NCI-H226 (cell line): ENCODE measurements at regions not wholly inside any gene's neighbourhood (a gene's known extent, or its start where the extent isn't known, plus 50 kb on each side); places are given as distances from the start of the nearest gene placed in this dataset.

ENCODE experiments used
- DNase-seq: peaks from one replicate; pipeline ENCODE4 v3.0.0-alpha.2; 2015

DNA sequence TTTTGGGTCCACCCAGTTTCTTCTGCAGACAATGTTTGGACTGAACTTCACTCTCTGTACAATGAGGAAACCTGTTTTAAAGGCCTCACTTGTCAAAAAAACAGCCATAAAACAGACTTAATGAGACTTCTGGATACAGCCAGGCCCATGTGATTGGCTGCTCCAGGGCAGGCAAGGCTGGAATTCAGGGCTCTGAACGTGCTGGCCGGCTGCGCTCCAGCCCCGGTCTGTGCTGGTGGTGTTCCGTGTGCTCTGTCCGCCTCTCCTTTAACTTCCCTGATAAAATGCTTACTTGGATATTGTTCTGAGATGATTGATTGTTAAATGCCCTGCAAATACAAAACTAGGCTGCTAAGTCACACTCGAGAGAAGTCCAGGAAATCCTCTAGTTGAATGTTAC lies 131.2 kb upstream of the KLF4 start:
- no peak for DNase-seq

DNA sequence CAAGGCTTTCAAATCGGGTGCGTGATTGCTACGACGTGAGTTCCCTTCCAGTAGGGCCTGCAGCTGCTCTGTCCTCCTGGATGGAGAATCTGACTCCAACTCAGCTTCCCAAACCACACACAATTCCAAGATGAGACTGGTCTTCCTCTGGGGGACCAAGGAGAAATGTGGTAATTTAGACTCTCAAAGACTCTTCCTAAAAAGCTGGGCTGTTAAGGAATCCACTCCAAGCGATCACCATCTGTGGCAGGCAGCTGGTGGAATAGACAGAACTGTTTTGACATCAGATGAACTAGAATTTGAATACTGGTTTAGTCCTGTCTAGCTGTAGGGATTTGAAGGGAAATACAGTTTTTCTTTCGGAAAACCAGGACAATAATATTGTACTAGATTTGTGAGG lies 130.7 kb upstream of the KLF4 start:
- no peak for DNase-seq

DNA sequence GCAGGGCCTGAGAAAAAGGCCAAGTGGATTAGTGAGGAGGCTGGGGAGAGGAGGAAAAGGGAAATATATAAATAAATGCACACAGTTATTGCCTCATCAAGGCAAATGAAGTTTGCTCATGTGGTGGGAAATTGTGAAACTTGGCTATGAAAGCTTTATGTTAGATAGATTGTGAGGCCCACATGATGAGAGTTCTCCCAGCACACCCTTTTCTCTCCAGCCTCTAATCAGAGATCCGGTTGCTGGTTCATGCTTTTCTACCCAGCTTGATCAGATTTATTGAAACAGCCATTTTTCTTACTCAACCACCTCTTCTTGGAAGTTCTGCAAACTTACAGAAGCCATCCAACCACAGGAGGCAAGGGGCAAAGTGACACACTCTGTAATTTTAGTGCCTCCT lies 125.8 kb upstream of the KLF4 start:
- no peak for DNase-seq

DNA sequence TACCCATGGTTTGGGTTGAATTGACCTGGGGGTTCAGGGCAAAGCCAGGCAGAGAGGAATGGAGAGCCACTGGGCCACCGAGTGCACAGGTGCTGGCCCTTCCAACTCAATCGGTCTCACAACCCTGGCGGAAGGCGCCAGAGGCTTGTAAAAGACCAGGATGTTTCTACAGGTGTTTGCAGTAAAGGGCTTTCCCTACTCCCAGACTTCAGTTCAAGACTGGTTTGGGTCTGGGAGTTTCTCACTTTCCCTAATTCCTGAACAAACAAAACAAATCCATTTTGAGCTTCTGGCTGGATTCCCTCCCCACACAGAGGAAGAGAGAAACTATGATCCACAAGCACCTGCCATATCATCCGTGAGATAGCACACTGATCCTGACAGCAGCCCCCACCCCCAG lies 125.2 kb upstream of the KLF4 start:
- DNase-seq, result no peak

DNA sequence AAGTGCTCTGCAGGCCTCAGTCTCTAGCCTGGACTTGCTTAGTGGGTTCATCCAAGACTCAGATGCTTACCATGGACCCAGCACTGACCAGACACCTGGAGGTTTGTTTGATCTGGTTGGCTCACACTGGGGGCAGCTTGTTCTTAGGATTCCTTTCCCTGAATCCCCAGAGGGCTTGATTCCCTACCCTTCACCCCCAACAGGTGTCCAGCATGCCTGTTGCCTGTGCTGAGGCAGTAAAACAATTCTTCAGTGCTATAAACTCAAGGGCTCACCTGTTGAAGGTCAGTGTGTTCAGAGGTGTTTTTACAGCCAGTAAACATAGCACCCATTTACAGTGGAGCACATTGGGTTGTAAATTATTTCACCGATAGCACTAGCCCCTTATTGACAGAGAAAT lies 123.8 kb upstream of the KLF4 start:
- DNase-seq, result no peak

DNA sequence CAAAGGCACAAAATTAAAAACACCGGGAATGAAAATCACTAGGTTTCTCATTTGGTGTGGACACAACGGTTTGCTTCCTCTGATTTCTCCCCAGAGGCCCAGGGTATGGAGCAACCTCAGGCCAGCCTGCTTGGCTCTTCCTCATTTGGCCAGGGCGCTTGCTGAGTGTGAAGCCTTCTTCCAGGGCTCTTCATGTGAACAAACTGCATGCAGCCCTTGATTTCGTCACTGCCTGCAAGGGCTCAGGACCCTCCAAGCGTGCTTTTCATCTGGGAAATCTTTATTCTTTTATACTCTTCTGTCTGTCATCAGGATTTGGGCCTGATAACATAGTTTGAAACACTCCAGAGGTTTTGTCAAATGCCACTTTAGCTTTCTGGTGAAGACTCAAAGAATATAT lies 122.6 kb upstream of the KLF4 start:
- DNase-seq, result no peak

DNA sequence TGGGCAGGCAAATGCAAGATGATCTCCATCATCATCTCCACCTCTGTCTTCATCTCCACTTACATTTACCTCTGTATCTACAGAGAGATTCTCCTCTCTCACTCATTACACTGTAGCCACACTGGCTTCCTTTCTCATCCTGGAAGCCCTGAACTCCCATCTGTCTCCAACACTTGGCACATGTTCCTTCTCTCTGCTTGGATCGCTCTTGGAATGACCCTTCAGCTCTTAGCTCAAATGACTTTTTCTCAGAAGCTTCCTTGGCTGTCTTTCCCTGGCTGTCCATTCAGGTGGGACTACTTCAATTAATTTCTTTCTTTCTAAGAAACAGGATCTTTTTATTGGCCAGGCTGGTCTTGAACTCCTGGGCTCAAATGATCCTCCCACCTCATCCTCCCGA lies 120.0 kb upstream of the KLF4 start:
- no peak for DNase-seq

DNA sequence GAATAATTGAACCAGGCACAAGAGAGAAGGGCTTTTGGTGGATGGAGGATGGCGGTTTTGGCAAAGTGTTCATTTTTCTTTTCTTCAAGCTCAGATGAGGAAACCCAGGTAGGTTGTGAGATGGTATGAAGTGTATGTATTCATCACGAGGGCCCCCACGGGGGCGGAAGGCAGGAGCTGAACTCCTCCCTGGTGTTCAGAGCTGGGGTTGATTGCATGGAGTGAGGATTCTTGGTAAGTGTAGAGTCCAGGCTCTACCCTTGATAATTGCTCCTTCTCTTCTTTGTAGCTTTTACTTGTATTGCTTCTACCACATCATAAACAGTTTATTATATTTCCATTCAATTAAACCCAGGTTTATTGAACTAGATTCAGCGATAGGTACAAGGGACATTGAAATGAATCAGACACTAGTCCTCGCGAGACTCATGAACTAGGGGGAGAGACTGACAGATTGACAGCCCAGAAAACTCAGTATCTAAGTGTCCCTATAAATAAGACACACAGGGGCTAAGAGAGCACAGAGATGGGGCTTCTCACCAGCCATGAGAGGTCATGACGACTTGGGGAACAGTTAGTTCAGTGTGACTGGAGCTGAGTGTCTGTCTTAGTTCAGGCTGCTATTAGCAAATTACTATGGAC lies 116.7 kb upstream of the KLF4 start:
- no peak for DNase-seq

DNA sequence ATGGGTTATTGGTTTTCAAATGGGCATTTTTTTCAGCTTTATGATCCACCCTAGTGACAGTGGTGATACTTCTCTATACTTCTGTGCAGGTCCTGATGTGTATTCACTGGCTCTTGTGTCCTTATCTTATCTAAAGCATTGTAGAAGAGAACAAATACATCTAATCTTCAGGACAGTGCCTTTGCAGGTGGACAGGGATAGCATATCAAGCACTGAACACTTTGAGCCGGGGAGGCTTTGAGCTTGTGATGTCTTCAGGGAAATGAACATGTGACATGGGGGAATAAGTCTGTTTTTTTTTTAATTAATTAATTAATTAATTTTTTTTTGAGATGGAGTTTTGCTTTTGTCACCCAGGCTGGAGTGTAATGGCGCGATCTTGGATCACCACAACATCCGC lies 115.5 kb upstream of the KLF4 start:
- no peak for DNase-seq

DNA sequence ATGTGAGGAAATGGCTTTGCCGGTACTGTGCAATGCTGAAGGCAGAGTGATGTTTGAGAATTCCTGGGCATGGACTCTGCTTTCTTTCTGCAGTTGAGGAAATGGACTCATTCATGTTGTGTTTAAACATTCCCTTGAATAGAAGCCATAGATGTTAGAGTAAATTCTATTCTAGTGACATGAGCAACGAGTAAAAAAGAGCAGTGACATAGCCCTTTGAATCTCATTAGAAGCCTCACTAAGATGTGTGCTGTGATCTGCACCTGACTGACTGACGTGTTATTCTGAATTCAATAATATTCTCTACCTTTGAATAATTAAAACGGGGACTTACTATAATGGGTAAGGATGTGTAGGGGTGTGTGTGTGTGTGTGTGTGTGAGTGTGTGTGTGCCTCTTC lies 113.7 kb upstream of the KLF4 start:
- no peak for DNase-seq

DNA sequence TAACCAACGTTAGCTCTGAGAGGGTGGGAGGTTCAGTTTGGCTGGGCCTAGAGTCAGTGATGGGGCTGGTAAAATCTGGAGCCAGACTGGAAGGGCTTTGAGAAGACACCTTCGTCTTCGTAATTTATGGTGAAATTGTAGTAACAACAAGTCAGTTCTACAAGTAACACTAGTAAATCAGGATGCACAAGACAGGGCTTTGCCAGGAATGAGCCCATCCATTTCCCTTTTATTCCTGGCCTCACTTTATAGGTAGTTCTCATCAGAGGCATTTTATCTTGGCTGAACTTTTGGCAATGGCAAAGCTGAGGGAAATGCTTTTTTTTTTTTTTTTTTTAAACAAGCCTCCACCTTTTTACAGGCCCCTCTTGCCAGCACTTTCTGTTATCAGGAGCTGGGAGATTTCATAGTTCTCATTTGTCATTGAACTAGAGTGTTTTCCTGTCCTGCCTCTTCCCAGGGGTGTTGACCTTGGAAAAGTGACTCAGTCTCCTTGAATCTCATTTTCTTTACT lies 110.5 kb upstream of the KLF4 start:
- peak; percentile 39 for DNase-seq

DNA sequence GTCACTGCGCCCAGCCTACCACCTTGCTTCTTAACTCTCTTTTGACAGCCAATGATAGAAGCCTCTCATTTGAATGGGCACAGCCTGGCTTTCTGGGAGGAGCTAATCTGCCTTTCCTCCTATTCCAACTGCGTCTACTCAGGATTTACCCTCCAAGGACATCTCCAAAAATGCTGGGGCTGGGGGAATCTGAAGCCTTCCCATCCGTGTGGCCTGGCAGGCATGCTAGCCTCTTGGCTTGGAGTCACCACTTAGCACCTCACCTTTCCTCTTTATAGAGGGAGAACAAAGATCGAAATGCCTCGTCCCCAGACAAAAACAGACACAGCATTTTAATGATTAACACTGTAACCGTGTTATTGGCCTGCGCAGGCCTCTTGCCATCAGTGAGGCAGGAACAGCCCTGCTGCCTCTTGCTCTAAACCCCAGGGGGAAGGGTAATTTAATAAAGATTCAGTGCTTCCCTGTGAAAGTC lies 108.2 kb upstream of the KLF4 start:
- DNase-seq, result no peak

DNA sequence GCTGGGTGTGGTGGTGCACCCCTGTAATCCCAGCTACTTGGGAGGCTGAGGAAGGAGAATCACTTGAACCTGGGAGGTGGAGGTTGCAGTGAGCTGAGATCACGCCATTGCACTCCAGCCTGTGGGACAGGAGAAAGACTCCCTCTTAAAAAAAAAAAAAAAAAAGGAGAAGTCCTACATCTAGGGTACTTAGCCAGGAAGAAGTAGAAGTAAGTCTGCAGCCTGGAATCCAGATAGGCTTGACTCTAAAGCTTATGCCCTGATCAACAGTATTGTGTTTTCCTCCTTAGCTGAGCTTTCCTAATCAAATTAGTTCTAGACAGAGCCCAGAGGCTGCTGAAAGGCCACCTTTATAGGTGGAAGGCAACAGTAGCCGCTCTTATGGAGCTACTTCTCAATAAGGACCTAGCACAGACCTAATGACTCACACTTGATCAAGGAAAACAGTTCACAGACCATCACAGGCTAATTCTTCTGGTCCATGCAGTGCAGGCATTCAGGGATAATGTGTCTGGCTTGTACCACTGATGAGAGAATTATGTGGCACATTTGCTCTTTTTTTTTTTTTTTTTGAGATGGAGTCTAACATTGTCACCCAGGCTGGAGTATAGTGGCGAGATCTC lies 105.5 kb upstream of the KLF4 start:
- no peak for DNase-seq

DNA sequence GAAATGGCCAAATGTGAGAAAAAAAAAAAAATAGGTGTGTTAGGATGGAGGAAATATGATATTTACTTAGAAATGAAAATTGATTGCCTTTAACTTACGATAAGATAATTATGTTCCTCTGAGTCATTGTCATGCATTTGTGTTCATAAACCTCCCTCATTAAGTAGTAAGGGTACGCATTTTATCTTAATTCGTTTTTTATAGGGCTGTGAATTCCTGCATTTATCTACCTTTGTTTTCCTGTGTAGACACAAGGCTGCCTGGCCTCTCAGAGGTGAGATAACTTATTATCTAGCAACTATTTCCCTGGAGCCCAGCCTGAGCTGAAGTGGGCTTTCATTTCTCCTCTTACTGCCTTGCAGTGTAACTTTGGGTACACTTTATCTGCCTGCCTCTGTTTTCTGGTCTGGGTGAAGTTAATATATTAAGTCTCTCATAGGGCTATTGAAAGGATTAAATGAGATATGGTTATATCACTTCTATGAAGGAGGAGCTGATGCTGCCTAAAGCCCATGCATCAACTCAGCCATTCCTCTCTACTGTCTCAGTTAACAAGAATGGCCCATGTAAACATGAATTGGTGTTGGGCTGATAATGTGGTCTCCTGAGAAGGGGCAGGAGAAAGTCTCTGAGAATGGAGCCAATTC lies 103.8 kb upstream of the KLF4 start:
- no peak for DNase-seq

DNA sequence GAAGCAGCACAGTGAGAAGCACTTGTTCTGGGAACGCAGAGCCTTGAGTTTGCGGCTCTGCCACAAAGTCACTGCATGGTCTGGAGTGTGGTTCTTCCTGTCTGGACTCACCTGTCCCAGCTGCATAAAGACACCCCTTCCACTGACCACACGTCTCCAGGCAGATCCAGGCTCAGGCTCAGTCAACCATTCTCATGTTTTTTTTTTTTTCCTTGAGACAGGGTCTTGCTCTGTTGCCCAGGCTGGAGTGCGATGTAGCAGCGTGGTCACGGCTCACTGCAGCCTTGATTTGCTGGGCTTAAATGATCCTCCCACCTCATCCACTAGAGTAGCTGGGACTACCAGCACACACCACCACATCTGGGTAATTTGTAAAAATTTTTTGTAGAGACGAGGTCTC lies 102.9 kb upstream of the KLF4 start:
- no peak for DNase-seq

DNA sequence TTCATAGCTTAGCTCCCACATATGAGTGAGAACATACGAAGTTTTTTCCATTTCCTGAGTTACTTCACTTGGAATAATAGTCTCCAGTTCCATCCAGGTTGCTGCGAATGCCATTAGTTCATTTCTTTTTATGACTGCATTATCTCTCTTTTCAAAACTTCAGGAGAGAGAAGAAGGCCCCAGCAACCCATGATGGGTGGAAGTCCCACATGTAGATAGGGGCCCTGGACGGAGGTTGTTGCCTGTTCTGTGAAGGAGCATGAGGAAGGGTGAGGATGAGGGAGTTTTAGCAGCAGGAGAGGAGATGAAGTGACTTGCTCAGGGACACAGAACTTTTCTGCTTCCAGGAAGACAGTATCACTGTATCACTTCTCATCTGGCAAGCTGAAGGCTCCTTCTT lies 102.2 kb upstream of the KLF4 start:
- no peak for DNase-seq

DNA sequence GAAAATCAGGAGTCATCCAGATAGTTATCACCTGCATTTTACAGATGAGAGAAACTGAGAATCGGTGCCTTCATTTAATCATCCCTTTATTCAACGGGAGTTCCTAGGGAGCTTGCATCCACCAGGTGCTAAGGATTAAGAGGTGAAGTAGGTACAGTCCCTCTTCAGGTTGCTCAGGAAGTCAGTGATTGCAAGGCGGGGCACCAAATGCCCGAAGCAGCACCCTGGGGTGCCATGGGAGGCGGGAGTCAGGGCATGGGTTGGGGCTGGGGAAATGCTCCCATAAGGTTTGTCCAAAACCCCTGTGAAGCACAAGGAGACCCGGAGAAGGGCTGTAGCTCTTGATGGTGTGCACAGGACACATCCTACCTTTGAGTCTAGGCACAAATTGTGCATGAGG lies 98.8 kb upstream of the KLF4 start:
- DNase-seq, result no peak

DNA sequence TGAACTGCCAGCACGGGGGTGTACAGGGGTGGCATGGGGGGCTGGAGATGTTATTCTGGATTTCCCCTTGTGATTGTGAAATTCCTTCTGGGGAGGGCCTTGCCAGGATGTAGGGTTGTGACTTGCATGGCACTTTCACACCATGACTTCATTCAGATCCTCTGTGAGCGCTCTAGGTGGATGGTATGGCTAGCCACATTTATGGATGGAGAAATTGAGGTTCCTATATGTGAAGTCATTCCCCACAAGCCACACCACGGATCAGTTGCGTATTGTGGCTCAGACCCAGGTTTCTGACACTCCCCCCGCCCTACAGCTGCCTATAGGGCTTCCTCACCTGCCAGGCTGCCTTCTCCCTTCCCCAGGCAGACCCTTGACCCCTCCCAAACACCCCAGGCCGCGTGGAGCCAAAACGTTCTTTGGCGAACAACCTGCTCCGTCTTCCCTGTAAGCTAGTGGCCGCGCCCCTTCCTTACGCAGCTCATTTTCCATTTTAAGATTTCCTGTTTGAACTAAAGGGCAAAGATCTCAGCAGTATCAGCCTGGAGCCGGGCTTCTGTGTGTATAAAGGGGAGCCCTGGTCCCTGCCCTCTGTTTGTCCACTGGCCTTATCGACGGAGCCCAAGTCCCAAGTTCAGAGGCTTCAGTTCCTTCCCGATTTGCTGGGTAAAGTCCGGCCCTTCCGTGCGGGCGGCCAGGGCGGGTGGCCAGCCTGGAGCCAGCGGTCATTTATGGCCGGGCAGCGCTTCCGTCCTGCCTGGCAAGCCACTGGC lies 97.8 kb upstream of the KLF4 start:
- DNase-seq, result no peak

DNA sequence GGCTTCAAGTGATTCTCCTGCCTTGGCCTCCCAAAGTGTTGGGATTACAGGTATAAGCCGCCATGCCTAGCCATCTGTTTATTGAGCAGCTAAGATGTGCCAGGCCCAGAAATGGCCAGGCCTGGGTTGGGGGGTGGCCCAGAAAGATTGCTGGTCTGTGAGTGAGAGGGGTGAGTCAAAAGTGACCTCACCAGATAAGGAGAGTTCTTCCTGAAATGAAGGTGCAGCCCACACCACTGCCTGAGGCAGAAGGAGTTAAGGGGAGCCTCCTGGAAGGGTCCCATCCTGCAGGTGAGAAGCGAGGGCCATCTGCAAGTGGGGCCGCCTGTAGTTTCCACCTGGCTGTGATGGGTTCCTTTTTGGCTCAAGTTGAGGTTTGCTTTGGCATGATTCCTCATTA lies 96.9 kb upstream of the KLF4 start:
- peak; percentile 49 for DNase-seq

DNA sequence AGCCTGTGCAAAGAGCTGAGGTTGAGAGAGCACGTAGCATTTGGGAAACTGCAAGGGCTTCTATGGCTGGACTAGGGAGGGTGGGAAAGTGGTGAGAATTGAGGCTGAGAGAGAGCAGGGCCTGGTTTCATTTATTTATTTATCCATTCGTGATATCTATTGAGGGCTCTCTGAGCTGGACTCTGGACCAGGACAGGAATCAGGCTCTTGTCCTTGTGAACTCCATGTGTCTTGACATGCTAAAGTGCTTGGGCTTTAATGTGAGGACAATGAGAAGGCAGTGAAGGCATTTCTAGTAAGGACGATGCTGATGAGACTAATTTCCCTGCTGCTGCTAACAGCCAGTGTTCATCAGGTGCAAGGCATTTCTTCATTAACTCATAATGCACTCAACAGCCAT lies 95.9 kb upstream of the KLF4 start:
- DNase-seq, result no peak

DNA sequence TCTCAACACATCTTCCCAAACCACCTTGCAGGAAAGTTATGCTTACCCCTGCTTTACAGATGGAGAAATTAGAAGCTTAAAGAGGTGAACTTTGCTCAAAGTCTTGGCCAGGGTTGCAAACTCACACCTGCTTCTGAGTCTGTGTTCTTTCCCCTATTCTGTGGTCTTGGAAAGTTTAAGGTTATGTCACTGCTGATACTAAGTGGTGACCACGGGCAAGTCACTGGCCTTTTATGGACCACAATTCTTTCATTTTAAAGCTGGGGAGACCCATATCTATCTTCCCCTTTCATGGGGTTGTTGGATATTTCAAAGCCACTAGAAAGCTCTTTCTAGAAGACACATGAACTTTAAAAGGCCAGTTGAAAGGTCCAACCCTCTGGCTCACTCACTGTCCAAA lies 95.4 kb upstream of the KLF4 start:
- DNase-seq, result no peak

DNA sequence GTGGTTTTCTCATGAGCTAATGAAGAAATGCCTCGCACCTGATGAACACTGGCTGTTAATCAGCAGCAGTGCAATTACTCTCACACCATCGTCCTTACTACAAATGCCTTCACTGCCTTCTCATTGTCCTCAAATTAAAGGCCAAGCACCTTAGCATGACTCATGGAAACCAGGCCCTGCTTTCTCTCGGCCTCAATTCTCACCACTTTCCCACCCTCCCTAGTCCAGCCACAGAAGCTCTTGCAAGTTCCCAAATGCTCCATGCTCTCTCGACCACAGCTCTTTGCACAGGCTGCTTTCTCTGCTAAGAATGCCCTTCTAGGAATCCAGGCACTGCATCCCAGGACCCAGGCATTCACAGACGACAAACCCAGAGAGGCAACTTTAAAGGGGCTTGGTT lies 94.6 kb upstream of the KLF4 start:
- no peak for DNase-seq

DNA sequence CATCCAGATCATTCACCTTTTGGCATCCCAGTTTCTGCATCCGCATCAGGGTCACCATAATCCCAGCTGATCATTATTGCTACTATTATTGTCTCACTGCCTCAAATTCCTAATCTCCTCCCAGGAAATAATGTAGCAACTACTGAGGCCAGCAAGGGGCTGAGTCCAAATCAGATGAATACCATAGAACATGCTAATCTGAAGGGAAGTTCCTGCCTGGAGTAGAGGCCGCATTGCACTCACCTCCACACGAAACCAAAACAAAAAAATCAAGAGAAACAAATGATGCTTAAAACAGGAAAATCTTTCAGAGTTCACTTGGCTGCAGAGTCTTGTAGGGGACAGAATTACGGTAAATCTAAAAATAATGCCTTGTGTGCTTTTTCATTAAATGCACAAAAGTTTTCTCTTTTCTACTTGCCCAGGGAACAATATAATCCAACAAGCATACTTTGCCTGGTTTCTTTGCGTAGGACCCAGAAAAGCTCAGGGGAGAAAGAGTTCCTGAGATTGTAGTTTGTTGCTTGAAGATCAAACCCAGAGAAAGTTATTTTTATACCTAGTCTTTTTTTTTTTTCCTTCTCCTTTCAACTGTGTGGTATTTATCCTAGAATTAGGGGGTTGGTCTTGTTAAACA lies 87.7 kb upstream of the KLF4 start:
- DNase-seq, result no peak
